ENCODE measurements at regions not wholly inside any gene's neighbourhood (a gene's known extent, or its start where the extent isn't known, plus 50 kb on each side); places are given as distances from the start of the nearest gene placed in this dataset.

GRCh38 chr21:23876925-23877558 lies 1730.2 kb downstream of the MRPL39 start:
- H3K9ac ChIP-seq (ENCODE audit: control insufficient read depth, extremely low read depth, insufficient read depth, low read length), result no peak overlapping the region
- H3K4me2 ChIP-seq (ENCODE audit: control insufficient read depth, extremely low read depth, insufficient read depth, low read depth, low read length), result no peak overlapping the region
- TF ChIP-seq EZH2 (IDR thresholded peaks at IDR 0.05; ENCODE audit: low read length), result no peak
- TF ChIP-seq, protein P1, sequence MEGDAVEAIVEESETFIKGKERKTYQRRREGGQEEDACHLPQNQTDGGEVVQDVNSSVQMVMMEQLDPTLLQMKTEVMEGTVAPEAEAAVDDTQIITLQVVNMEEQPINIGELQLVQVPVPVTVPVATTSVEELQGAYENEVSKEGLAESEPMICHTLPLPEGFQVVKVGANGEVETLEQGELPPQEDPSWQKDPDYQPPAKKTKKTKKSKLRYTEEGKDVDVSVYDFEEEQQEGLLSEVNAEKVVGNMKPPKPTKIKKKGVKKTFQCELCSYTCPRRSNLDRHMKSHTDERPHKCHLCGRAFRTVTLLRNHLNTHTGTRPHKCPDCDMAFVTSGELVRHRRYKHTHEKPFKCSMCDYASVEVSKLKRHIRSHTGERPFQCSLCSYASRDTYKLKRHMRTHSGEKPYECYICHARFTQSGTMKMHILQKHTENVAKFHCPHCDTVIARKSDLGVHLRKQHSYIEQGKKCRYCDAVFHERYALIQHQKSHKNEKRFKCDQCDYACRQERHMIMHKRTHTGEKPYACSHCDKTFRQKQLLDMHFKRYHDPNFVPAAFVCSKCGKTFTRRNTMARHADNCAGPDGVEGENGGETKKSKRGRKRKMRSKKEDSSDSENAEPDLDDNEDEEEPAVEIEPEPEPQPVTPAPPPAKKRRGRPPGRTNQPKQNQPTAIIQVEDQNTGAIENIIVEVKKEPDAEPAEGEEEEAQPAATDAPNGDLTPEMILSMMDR (optimal IDR thresholded peaks at IDR 0.05 in 1 of 3, IDR thresholded peaks at IDR 0.05 in 1 of 3, conservative IDR thresholded peaks at IDR 0.05 in 1 of 3; ENCODE audit: extremely low read depth in 1 of 3, insufficient read depth in 2 of 3, low read length in 3 of 3), result no peak
- no peak overlapping the region for H3K4me3 ChIP-seq (ENCODE audit: control insufficient read depth in 2 of 3, extremely low read depth in 1 of 3, insufficient read depth in 2 of 3, low read depth in 1 of 3, low read length in 3 of 3)
- no peaks in the 10 kb centered on the region for H3K79me2 ChIP-seq (ENCODE audit: control insufficient read depth, insufficient read depth, low read length)
- no peaks in the 10 kb centered on the region for H3K36me3 ChIP-seq (ENCODE audit: control insufficient read depth in 2 of 2, extremely low read depth in 1 of 2, insufficient read depth in 2 of 2, low read length in 2 of 2)
- no peaks in the 10 kb centered on the region for H4K20me1 ChIP-seq (ENCODE audit: control insufficient read depth, extremely low read depth, insufficient read depth, low read length)
- no peaks in the 10 kb centered on the region for H3K27me3 ChIP-seq (ENCODE audit: control insufficient read depth, extremely low read depth, insufficient read depth, low read length)
- no peaks in the 10 kb centered on the region for H3K4me1 ChIP-seq (ENCODE audit: control insufficient read depth, extremely low read depth, insufficient read depth, low read length)
- peaks cover 5% of the 10 kb centered on the region for H3K9me3 ChIP-seq (ENCODE audit: control insufficient read depth, low read depth, low read length)
- H3K9me1 ChIP-seq (ENCODE audit: control insufficient read depth, extremely low read depth, insufficient read depth, low read length), result no peaks in the 10 kb centered on the region
- no peak overlapping the region for H3K27ac ChIP-seq (ENCODE audit: control insufficient read depth, insufficient read depth, low read length)
- no peak for FAIRE-seq
- no peak overlapping the region for H2AFZ ChIP-seq (ENCODE audit: control insufficient read depth, low read length)
- DNase-seq (ENCODE audit: low read depth, low spot score), result no peak
- dilution Hi-C loops (cut with MboI; ENCODE audit: extremely low pct_ligation_motif_present, low sequenced_read_pairs), result no loop called here

DNA sequence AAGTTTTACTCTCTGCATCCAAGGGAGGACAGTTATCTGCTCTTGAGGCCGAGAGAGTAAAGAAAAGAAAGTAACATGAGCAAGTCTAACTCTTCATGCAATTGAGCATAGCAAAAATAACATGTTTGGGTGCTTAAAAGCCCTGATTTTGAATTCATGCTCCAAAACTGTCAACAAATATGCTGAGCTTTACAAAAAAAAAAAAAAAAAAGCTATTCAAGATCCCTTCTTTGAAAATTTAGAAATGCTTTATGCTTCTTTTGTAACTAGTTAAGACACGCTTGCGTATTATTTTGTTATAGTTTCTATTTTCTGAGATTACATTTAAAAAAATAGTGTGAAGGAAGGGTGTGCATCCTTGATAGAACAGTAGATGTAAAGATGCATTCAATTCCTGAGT lies 1733.0 kb downstream of the MRPL39 start:
- H4K20me1 ChIP-seq (ENCODE audit: control insufficient read depth, extremely low read depth, insufficient read depth, low read length), result no peaks in the 10 kb centered on the region
- H3K27me3 ChIP-seq (ENCODE audit: control insufficient read depth, extremely low read depth, insufficient read depth, low read length), result no peaks in the 10 kb centered on the region
- H3K36me3 ChIP-seq (ENCODE audit: control insufficient read depth in 2 of 2, extremely low read depth in 1 of 2, insufficient read depth in 2 of 2, low read length in 2 of 2), result no peaks in the 10 kb centered on the region
- no peaks in the 10 kb centered on the region for H3K9me1 ChIP-seq (ENCODE audit: control insufficient read depth, extremely low read depth, insufficient read depth, low read length)
- dilution Hi-C loops (cut with MboI; ENCODE audit: extremely low pct_ligation_motif_present, low sequenced_read_pairs), result no loop called here
- FAIRE-seq (no peak), DNase-seq (ENCODE audit: low read depth, low spot score) (no peak)
- H3K4me1 ChIP-seq (ENCODE audit: control insufficient read depth, extremely low read depth, insufficient read depth, low read length), result no peaks in the 10 kb centered on the region
- no peak overlapping the region for H3K27ac ChIP-seq (ENCODE audit: control insufficient read depth, insufficient read depth, low read length)
- no peak overlapping the region for H3K9ac ChIP-seq (ENCODE audit: control insufficient read depth, extremely low read depth, insufficient read depth, low read length)
- H3K9me3 ChIP-seq (ENCODE audit: control insufficient read depth, low read depth, low read length), result peaks cover 5% of the 10 kb centered on the region
- no peaks in the 10 kb centered on the region for H3K79me2 ChIP-seq (ENCODE audit: control insufficient read depth, insufficient read depth, low read length)
- no peak overlapping the region for H3K4me3 ChIP-seq (ENCODE audit: control insufficient read depth in 2 of 3, extremely low read depth in 1 of 3, insufficient read depth in 2 of 3, low read depth in 1 of 3, low read length in 3 of 3)
- H2AFZ ChIP-seq (ENCODE audit: control insufficient read depth, low read length), result no peak overlapping the region
- H3K4me2 ChIP-seq (ENCODE audit: control insufficient read depth, extremely low read depth, insufficient read depth, low read depth, low read length), result no peak overlapping the region
- no peak for TF ChIP-seq EZH2 (IDR thresholded peaks at IDR 0.05; ENCODE audit: low read length)
- TF ChIP-seq, protein P1 (optimal IDR thresholded peaks at IDR 0.05 in 1 of 3, IDR thresholded peaks at IDR 0.05 in 1 of 3, conservative IDR thresholded peaks at IDR 0.05 in 1 of 3; ENCODE audit: extremely low read depth in 1 of 3, insufficient read depth in 2 of 3, low read length in 3 of 3), result no peak

Measured in keratinocyte (primary cell).